OCI-LY1 (cell line): ENCODE measurements at regions not wholly inside any gene's neighbourhood (a gene's known extent, or its start where the extent isn't known, plus 50 kb on each side); places are given as distances from the start of the nearest gene placed in this dataset.

Source experiments
- H2AFZ ChIP-seq: fragments of 200-600 bp; sonication (generic), shearing (Covaris generic); 2 replicates; pipeline ENCODE4 v1.6.0; 2014; ENCODE audit warnings: antibody characterized with exemption, mild to moderate bottlenecking, low read length
- H3F3A ChIP-seq: fragments of 200-600 bp; sonication (generic), shearing (Covaris generic); 2 replicates; pipeline ENCODE4 v1.6.0; 2014; ENCODE audit warnings: mild to moderate bottlenecking, antibody characterized with exemption, low read length, moderate library complexity; ENCODE audit not compliant: insufficient read depth
- H3K27ac ChIP-seq: fragments of 200-600 bp; sonication (generic); 2 replicates; pipeline ENCODE4 v1.5.1; 2014; ENCODE audit warnings: low read length, mixed run types, mild to moderate bottlenecking, low read depth; ENCODE audit not compliant: poor library complexity, severe bottlenecking
- H3K27me3 ChIP-seq: fragments of 200-600 bp; sonication (generic); 2 replicates; pipeline ENCODE4 v1.6.0; 2014; ENCODE audit warnings: antibody characterized with exemption, mild to moderate bottlenecking, low read length, moderate library complexity; ENCODE audit not compliant: insufficient read depth
- H3K36me3 ChIP-seq: fragments of 200-600 bp; sonication (generic); 2 replicates; pipeline ENCODE4 v1.6.1; 2014; ENCODE audit warnings: mild to moderate bottlenecking, antibody characterized with exemption, low read length, moderate library complexity, mixed read lengths; ENCODE audit not compliant: insufficient read depth
- H3K4me1 ChIP-seq: fragments of 200-600 bp; sonication (generic); 2 replicates; pipeline ENCODE4 v1.5.1; 2014; ENCODE audit warnings: mild to moderate bottlenecking, low read length, moderate library complexity; ENCODE audit not compliant: insufficient read depth, severe bottlenecking
- H3K4me2 ChIP-seq: fragments of 200-600 bp; sonication (generic), shearing (Covaris generic); 2 replicates; pipeline ENCODE4 v1.6.1; 2014; ENCODE audit warnings: low read length
- H3K4me3 ChIP-seq: fragments of 200-600 bp; sonication (generic); 2 replicates; pipeline ENCODE4 v1.5.1; 2014; ENCODE audit warnings: low read length, low read depth, mild to moderate bottlenecking, mixed read lengths; ENCODE audit not compliant: poor library complexity, severe bottlenecking
- H3K79me2 ChIP-seq: fragments of 200-600 bp; shearing (Covaris generic); 2 replicates; pipeline ENCODE4 v1.6.1; 2016; ENCODE audit warnings: mixed run types, low read length, mixed read lengths; ENCODE audit not compliant: insufficient read depth
- H3K9ac ChIP-seq: fragments of 200-600 bp; sonication (generic), shearing (Covaris generic); 2 replicates; pipeline ENCODE4 v1.6.1; 2014; ENCODE audit warnings: mild to moderate bottlenecking, low read length, mixed read lengths
- H3K9me2 ChIP-seq: fragments of 200-600 bp; sonication (generic), shearing (Covaris generic); 2 replicates; pipeline ENCODE4 v1.6.1; 2014; ENCODE audit warnings: low read depth, mild to moderate bottlenecking, low read length, mixed read lengths
- H3K9me3 ChIP-seq: fragments of 200-600 bp; shearing (Covaris generic); 2 replicates; pipeline ENCODE4 v1.6.1; 2014; ENCODE audit warnings: low read length, mixed read lengths
- H4K20me1 ChIP-seq: fragments of 200-600 bp; sonication (generic), shearing (Covaris generic); 2 replicates; pipeline ENCODE4 v1.6.0; 2016; ENCODE audit warnings: mild to moderate bottlenecking, low read length; ENCODE audit not compliant: insufficient read depth
- CTCF ChIP-seq: fragments of 200-600 bp; sonication (generic), shearing (Covaris generic); IDR thresholded peaks from 2 replicates; pipeline ENCODE4 v1.5.1; 2017; ENCODE audit warnings: mild to moderate bottlenecking, antibody characterized with exemption, low read length, moderate library complexity, mixed read lengths
- EZH2 ChIP-seq: fragments of 200-600 bp; sonication (generic), shearing (Covaris generic); IDR thresholded peaks from 2 replicates; pipeline ENCODE4 v1.8.0; 2017; ENCODE audit warnings: borderline replicate concordance, mixed run types, mild to moderate bottlenecking, antibody characterized with exemption, low read length, moderate library complexity, mixed read lengths

GRCh38 chr22:19635644-19636043 lies 78.7 kb upstream of the SEPTIN5 start:
- no peak for TF ChIP-seq CTCF
- TF ChIP-seq EZH2 = no peak
- H2AFZ ChIP-seq = no peak overlapping the region
- no peaks in the 10 kb centered on the region for H4K20me1 ChIP-seq
- peaks cover 5% of the 10 kb centered on the region; the same call in 1 of the 2 replicates for H3K27me3 ChIP-seq
- no peak overlapping the region for H3K9ac ChIP-seq
- no peaks in the 10 kb centered on the region for H3K36me3 ChIP-seq
- no peaks in the 10 kb centered on the region for H3K9me3 ChIP-seq
- H3K27ac ChIP-seq = no peak overlapping the region
- H3K9me2 ChIP-seq = no peaks in the 10 kb centered on the region
- no peak overlapping the region for H3K4me2 ChIP-seq
- H3K79me2 ChIP-seq = no peaks in the 10 kb centered on the region
- H3K4me3 ChIP-seq = no peak overlapping the region
- no peaks in the 10 kb centered on the region for H3K4me1 ChIP-seq
- no peaks in the 10 kb centered on the region for H3F3A ChIP-seq

- no peaks in the 10 kb centered on the region for H3K79me2 ChIP-seq
- H2AFZ ChIP-seq = no peak overlapping the region
- H3K4me3 ChIP-seq = no peak overlapping the region
- H3K9me2 ChIP-seq = no peaks in the 10 kb centered on the region
- no peak overlapping the region for H3K9ac ChIP-seq
- no peaks in the 10 kb centered on the region for H3F3A ChIP-seq
- no peak overlapping the region for H3K4me2 ChIP-seq
- no peaks in the 10 kb centered on the region for H3K4me1 ChIP-seq
- no peak overlapping the region for H3K27ac ChIP-seq
- no peak for TF ChIP-seq CTCF
- TF ChIP-seq EZH2 = no peak
- H3K36me3 ChIP-seq = no peaks in the 10 kb centered on the region
- H4K20me1 ChIP-seq = no peaks in the 10 kb centered on the region
- H3K27me3 ChIP-seq = peaks cover 6% of the 10 kb centered on the region; the same call in 1 of the 2 replicates
- no peaks in the 10 kb centered on the region for H3K9me3 ChIP-seq
These were observed 77.5 kb upstream of the SEPTIN5 start for GRCh38 chr22:19636696-19637407.

- H3K9ac ChIP-seq = no peak overlapping the region
- no peak for TF ChIP-seq EZH2
- no peak for TF ChIP-seq CTCF
These were observed 76.7 kb upstream of the SEPTIN5 start for GRCh38 chr22:19637408-19638281.

More at GRCh38 chr22:19637408-19638281, 76.7 kb upstream of the SEPTIN5 start:
- H3K79me2 ChIP-seq = no peaks in the 10 kb centered on the region
- peaks cover 6% of the 10 kb centered on the region; the same call in 1 of the 2 replicates for H3K27me3 ChIP-seq
- H3K4me3 ChIP-seq = no peak overlapping the region
- H4K20me1 ChIP-seq = no peaks in the 10 kb centered on the region
- H3K9me2 ChIP-seq = no peaks in the 10 kb centered on the region
- H3K27ac ChIP-seq = no peak overlapping the region
- no peaks in the 10 kb centered on the region for H3K9me3 ChIP-seq
- H2AFZ ChIP-seq = no peak overlapping the region
- no peak overlapping the region for H3K4me2 ChIP-seq
- no peaks in the 10 kb centered on the region for H3F3A ChIP-seq
- H3K36me3 ChIP-seq = no peaks in the 10 kb centered on the region
- H3K4me1 ChIP-seq = no peaks in the 10 kb centered on the region
